ENCODE measurements at regions not wholly inside any gene's neighbourhood (a gene's known extent, or its start where the extent isn't known, plus 50 kb on each side); places are given as distances from the start of the nearest gene placed in this dataset.
A peak's percentile ranks its signal among the peaks of the same experiment; 100 is the strongest.

- no peak for DNase-seq (ENCODE audit: low read depth in 2 of 2)
Measured at GRCh38 chr16:11401161-11402050, 56.1 kb downstream of the RMI2 start.

GRCh38 chr16:11402051-11402744 lies 56.9 kb downstream of the RMI2 start:
- no peak for DNase-seq (ENCODE audit: low read depth in 2 of 2)

- no peak for DNase-seq (ENCODE audit: low read depth in 2 of 2)
Measured at GRCh38 chr16:11402745-11403533, 57.7 kb downstream of the RMI2 start.

GRCh38 chr16:11403534-11403795 lies 58.2 kb downstream of the RMI2 start:
- DNase-seq (ENCODE audit: low read depth in 2 of 2): no peak

GRCh38 chr16:11403920-11404319 lies 58.7 kb downstream of the RMI2 start:
- DNase-seq (ENCODE audit: low read depth in 2 of 2): no peak

- DNase-seq (ENCODE audit: low read depth in 2 of 2): no peak
Measured at GRCh38 chr16:11404603-11405002, 59.3 kb downstream of the RMI2 start.

GRCh38 chr16:11405331-11406176 lies 60.3 kb downstream of the RMI2 start:
- no peak for DNase-seq (ENCODE audit: low read depth in 2 of 2)

- DNase-seq (ENCODE audit: low read depth in 2 of 2): no peak
Measured at GRCh38 chr16:11406177-11406560, 60.9 kb downstream of the RMI2 start.

- DNase-seq (ENCODE audit: low read depth in 2 of 2): peak; percentile 28 to 39
Measured at GRCh38 chr16:11407047-11407982, 62.1 kb downstream of the RMI2 start.

GRCh38 chr16:11408216-11408615 lies 63.0 kb downstream of the RMI2 start:
- no peak for DNase-seq (ENCODE audit: low read depth in 2 of 2)

- peak; percentile 77 to 78 for DNase-seq (ENCODE audit: low read depth in 2 of 2)
Measured at GRCh38 chr16:11409398-11409797, 64.1 kb downstream of the RMI2 start.

- DNase-seq (ENCODE audit: low read depth in 2 of 2): no peak
Measured at GRCh38 chr16:11410376-11411058, 65.3 kb downstream of the RMI2 start.

GRCh38 chr16:11411059-11411550 lies 65.8 kb downstream of the RMI2 start:
- DNase-seq (ENCODE audit: low read depth in 2 of 2): no peak

GRCh38 chr16:11412175-11412904 lies 67.1 kb downstream of the RMI2 start:
- no peak for DNase-seq (ENCODE audit: low read depth in 2 of 2)

GRCh38 chr16:11412965-11413887 lies 68.0 kb downstream of the RMI2 start:
- DNase-seq (ENCODE audit: low read depth in 2 of 2): no peak

GRCh38 chr16:11413907-11414595 lies 68.8 kb downstream of the RMI2 start:
- no peak for DNase-seq (ENCODE audit: low read depth in 2 of 2)
